ENCODE measurements at regions not wholly inside any gene's neighbourhood (a gene's known extent, or its start where the extent isn't known, plus 50 kb on each side); places are given as distances from the start of the nearest gene placed in this dataset.

- DNase-seq (ENCODE audit: low spot score), result no peak
- Histone ChIP-seq H2AFZ (no peak overlapping the region), H3K4me2 (no peak overlapping the region), H3K79me2 (no peaks in the 10 kb centered on the region), H3K4me3 (no peak overlapping the region), H4K20me1 (ENCODE audit: insufficient read depth, poor library complexity, severe bottlenecking) (no peaks in the 10 kb centered on the region), H3K27ac (no peak overlapping the region), H3K9me2 (replicated peaks; ENCODE audit: insufficient read depth) (no peaks in the 10 kb centered on the region), H3K36me3 (replicated peaks; ENCODE audit: insufficient read depth, low read depth) (no peaks in the 10 kb centered on the region), H3K4me1 (ENCODE audit: insufficient read depth) (peaks cover 6% of the 10 kb centered on the region), H3K9me3 (ENCODE audit: low read depth) (no peaks in the 10 kb centered on the region), H3K27me3 (no peaks in the 10 kb centered on the region)
- TF ChIP-seq EZH2phosphoT487 (IDR thresholded peaks at IDR 0.05; ENCODE audit: low read depth, severe bottlenecking, unreplicated experiment), result no peak
- no peak for TF ChIP-seq EZH2 (IDR thresholded peaks at IDR 0.05; ENCODE audit: borderline replicate concordance)
- no peak for TF ChIP-seq CTCF (IDR thresholded peaks at IDR 0.05; ENCODE audit: poor library complexity)
Observed at GRCh38 chrX:123081776-123082175, 102.3 kb upstream of the GRIA3 start.

GRCh38 chrX:123083924-123084323 lies 100.2 kb upstream of the GRIA3 start:
- H3K4me2 ChIP-seq, result no peak overlapping the region

GRCh38 chrX:123084797-123085196 lies 99.3 kb upstream of the GRIA3 start:
- no peaks in the 10 kb centered on the region for H3K79me2 ChIP-seq
- no peak for DNase-seq (ENCODE audit: low spot score)
- no peak overlapping the region for H2AFZ ChIP-seq
- no peak overlapping the region for H3K4me3 ChIP-seq
- no peaks in the 10 kb centered on the region for H3K9me3 ChIP-seq (ENCODE audit: low read depth)
- TF ChIP-seq CTCF (IDR thresholded peaks at IDR 0.05; ENCODE audit: poor library complexity) (no peak), EZH2 (IDR thresholded peaks at IDR 0.05; ENCODE audit: borderline replicate concordance) (no peak), EZH2phosphoT487 (IDR thresholded peaks at IDR 0.05; ENCODE audit: low read depth, severe bottlenecking, unreplicated experiment) (no peak)
- H3K36me3 ChIP-seq (replicated peaks; ENCODE audit: insufficient read depth, low read depth), result no peaks in the 10 kb centered on the region
- 71% methylated on average over 2 of the region's 2 CpGs for WGBS (ENCODE audit: low lambda C conversion rate, missing lambda C conversion rate)
- H3K27ac ChIP-seq, result no peak overlapping the region
- H3K9me2 ChIP-seq (replicated peaks; ENCODE audit: insufficient read depth), result no peaks in the 10 kb centered on the region
- no peaks in the 10 kb centered on the region for H3K27me3 ChIP-seq
- peaks cover 7% of the 10 kb centered on the region for H3K4me1 ChIP-seq (ENCODE audit: insufficient read depth)
- H4K20me1 ChIP-seq (ENCODE audit: insufficient read depth, poor library complexity, severe bottlenecking), result no peaks in the 10 kb centered on the region
- H3K4me2 ChIP-seq, result no peak overlapping the region

More at GRCh38 chrX:123083924-123084323, 100.2 kb upstream of the GRIA3 start:
- no peaks in the 10 kb centered on the region for H3K36me3 ChIP-seq (replicated peaks; ENCODE audit: insufficient read depth, low read depth)
- no peaks in the 10 kb centered on the region for H3K9me3 ChIP-seq (ENCODE audit: low read depth)
- no peak for TF ChIP-seq CTCF (IDR thresholded peaks at IDR 0.05; ENCODE audit: poor library complexity)
- TF ChIP-seq EZH2phosphoT487 (IDR thresholded peaks at IDR 0.05; ENCODE audit: low read depth, severe bottlenecking, unreplicated experiment), result no peak
- no peak for TF ChIP-seq EZH2 (IDR thresholded peaks at IDR 0.05; ENCODE audit: borderline replicate concordance)
- H3K4me3 ChIP-seq, result no peak overlapping the region
- WGBS (ENCODE audit: low lambda C conversion rate, missing lambda C conversion rate), result 53% methylated on average over 2 of the region's 2 CpGs
- no peak for DNase-seq (ENCODE audit: low spot score)
- no peaks in the 10 kb centered on the region for H3K79me2 ChIP-seq
- no peak overlapping the region for H2AFZ ChIP-seq
- H3K27me3 ChIP-seq, result no peaks in the 10 kb centered on the region
- no peaks in the 10 kb centered on the region for H3K9me2 ChIP-seq (replicated peaks; ENCODE audit: insufficient read depth)
- peaks cover 11% of the 10 kb centered on the region for H3K4me1 ChIP-seq (ENCODE audit: insufficient read depth)
- no peaks in the 10 kb centered on the region for H4K20me1 ChIP-seq (ENCODE audit: insufficient read depth, poor library complexity, severe bottlenecking)
- no peak overlapping the region for H3K27ac ChIP-seq

Measured in hepatocyte (in vitro differentiated cells).